GM12892 (cell line): ENCODE measurements at regions not wholly inside any gene's neighbourhood (a gene's known extent, or its start where the extent isn't known, plus 50 kb on each side); places are given as distances from the start of the nearest gene placed in this dataset.

Source experiments
- DNase-seq: peaks from one replicate; pipeline ENCODE4 v3.0.0; 2011; ENCODE audit not compliant: insufficient read length
- FAIRE-seq: peaks from 2 replicates; lab custom pipeline; 2011; peaks lifted over from hg19 to GRCh38; lab: Jason Lieb, UNC
- POLR2A ChIP-seq: IDR thresholded peaks from 2 replicates; pipeline ENCODE4 v1.6.1; 2011; ENCODE audit warnings: low read depth, low read length, control low read depth
- POLR2AphosphoS5 ChIP-seq: IDR thresholded peaks from 2 replicates; pipeline ENCODE4 v1.6.1; 2011; ENCODE audit warnings: low read depth, low read length, control low read depth
- TAF1 ChIP-seq: IDR thresholded peaks from 2 replicates; pipeline ENCODE4 v1.6.1; 2011; ENCODE audit warnings: low read depth, mild to moderate bottlenecking, control low read depth, low read length, borderline replicate concordance

GRCh38 chr5:66340786-66341185 lies 196.7 kb downstream of the SREK1 start:
- FAIRE-seq (no peak), DNase-seq (no peak)
- TF ChIP-seq POLR2A (no peak), TAF1 (no peak), POLR2AphosphoS5 (no peak)

GRCh38 chr5:66342341-66342880 lies 198.3 kb downstream of the SREK1 start:
- TF ChIP-seq POLR2A: no peak
- FAIRE-seq: no peak
- no peak for DNase-seq

- DNase-seq: no peak
- TF ChIP-seq POLR2A (no peak), POLR2AphosphoS5 (no peak), TAF1 (no peak)
- no peak for FAIRE-seq
These were observed 199.4 kb downstream of the SREK1 start for GRCh38 chr5:66343370-66344071.

GRCh38 chr5:66344544-66344943 lies 200.4 kb downstream of the SREK1 start:
- no peak for FAIRE-seq
- no peak for DNase-seq
- no peak for TF ChIP-seq TAF1
- no peak for TF ChIP-seq POLR2A
- no peak for TF ChIP-seq POLR2AphosphoS5

GRCh38 chr5:66345281-66345680 lies 201.2 kb downstream of the SREK1 start:
- TF ChIP-seq POLR2AphosphoS5 (no peak), POLR2A (no peak), TAF1 (no peak)
- FAIRE-seq: no peak
- no peak for DNase-seq

- no peak for FAIRE-seq
- TF ChIP-seq TAF1 (no peak), POLR2A (no peak), POLR2AphosphoS5 (no peak)
These were observed 202.8 kb downstream of the SREK1 start for GRCh38 chr5:66346869-66347268.

GRCh38 chr5:66348387-66349125 lies 204.5 kb downstream of the SREK1 start:
- FAIRE-seq (no peak), DNase-seq (no peak)
- TF ChIP-seq POLR2A (no peak), POLR2AphosphoS5 (no peak), TAF1 (no peak)

More at GRCh38 chr5:66346869-66347268, 202.8 kb downstream of the SREK1 start:
- no peak for DNase-seq

GRCh38 chr5:66351813-66352212 lies 207.7 kb downstream of the SREK1 start:
- FAIRE-seq (no peak), DNase-seq (no peak)
- TF ChIP-seq POLR2AphosphoS5: no peak
- no peak for TF ChIP-seq POLR2A
- TF ChIP-seq TAF1: no peak

- TF ChIP-seq POLR2A: no peak
- FAIRE-seq: no peak
- DNase-seq: no peak
These were observed 209.1 kb downstream of the SREK1 start for GRCh38 chr5:66353186-66353585.

GRCh38 chr5:66354422-66354821 lies 210.3 kb downstream of the SREK1 start:
- DNase-seq (no peak), FAIRE-seq (no peak)
- TF ChIP-seq POLR2AphosphoS5 (no peak), TAF1 (no peak), POLR2A (no peak)

GRCh38 chr5:66356011-66356565 lies 212.0 kb downstream of the SREK1 start:
- FAIRE-seq (no peak), DNase-seq (no peak)
- no peak for TF ChIP-seq POLR2A
- no peak for TF ChIP-seq POLR2AphosphoS5

- no peak for TF ChIP-seq TAF1
- TF ChIP-seq POLR2AphosphoS5: no peak
- TF ChIP-seq POLR2A: no peak
- no peak for DNase-seq
- no peak for FAIRE-seq
These were observed 214.6 kb downstream of the SREK1 start for GRCh38 chr5:66358741-66359140.
